ENCODE measurements at regions not wholly inside any gene's neighbourhood (a gene's known extent, or its start where the extent isn't known, plus 50 kb on each side); places are given as distances from the start of the nearest gene placed in this dataset.

- Histone ChIP-seq H4K91ac (ENCODE audit: low read length) (no peak overlapping the region), H3K18ac (ENCODE audit: low read depth in 1 of 2, low read length in 2 of 2) (no peak overlapping the region), H2BK12ac (ENCODE audit: low read length in 2 of 2) (no peak overlapping the region), H3K4me2 (ENCODE audit: low read length, poor library complexity, severe bottlenecking) (no peak overlapping the region), H3K4me1 (ENCODE audit: control insufficient read depth, insufficient read depth, low read depth, low read length) (no peaks in the 10 kb centered on the region), H3K14ac (ENCODE audit: low read length in 2 of 2) (no peak overlapping the region), H2BK5ac (ENCODE audit: low read depth, low read length, poor library complexity, severe bottlenecking) (no peak overlapping the region), H2AFZ (ENCODE audit: low read depth, low read length) (no peak overlapping the region), H3K4me3 (ENCODE audit: insufficient read depth in 1 of 2, low read depth in 1 of 2, low read length in 2 of 2) (no peak overlapping the region), H3K79me1 (replicated peaks; ENCODE audit: low read length, poor library complexity, severe bottlenecking) (no peaks in the 10 kb centered on the region), H3K9ac (ENCODE audit: low read length) (no peak overlapping the region), H3K36me3 (ENCODE audit: control insufficient read depth in 1 of 2, insufficient read depth in 2 of 2, low read depth in 1 of 2, low read length in 2 of 2) (no peaks in the 10 kb centered on the region), H2BK120ac (ENCODE audit: low read depth, low read length) (no peak overlapping the region), H2BK15ac (ENCODE audit: low read depth, poor library complexity, severe bottlenecking) (no peak overlapping the region), H3K27me3 (ENCODE audit: control insufficient read depth in 1 of 2, insufficient read depth in 1 of 2, low read length in 2 of 2) (peaks cover 0 to 16% of the 10 kb centered on the region in 2 experiments), H3K4ac (ENCODE audit: low read depth in 1 of 2, low read length in 2 of 2) (no peak overlapping the region), H4K8ac (ENCODE audit: low read length) (no peak overlapping the region), H3K23ac (ENCODE audit: low read length in 2 of 2) (no peak overlapping the region), H3K27ac (ENCODE audit: low read length, poor library complexity, severe bottlenecking) (no peak overlapping the region), H3K9me3 (ENCODE audit: control insufficient read depth, low read length) (no peaks in the 10 kb centered on the region), H2AK5ac (ENCODE audit: low read length, severe bottlenecking) (no peak overlapping the region)
- DNase-seq = no peak
- 79% methylated on average over 2 of the region's 2 CpGs for WGBS
Observed at GRCh38 chr20:22819784-22820183, 215.3 kb upstream of the SSTR4 start.

- whole genome bisulfite sequencing = 69% methylated on average over 7 of the region's 7 CpGs
- DNase-seq = no peak
- Histone ChIP-seq H3K4me3 (ENCODE audit: insufficient read depth in 1 of 2, low read depth in 1 of 2, low read length in 2 of 2) (no peak overlapping the region), H4K8ac (ENCODE audit: low read length) (no peak overlapping the region), H3K9me3 (ENCODE audit: control insufficient read depth, low read length) (no peaks in the 10 kb centered on the region), H2BK120ac (ENCODE audit: low read depth, low read length) (no peak overlapping the region), H3K4me2 (ENCODE audit: low read length, poor library complexity, severe bottlenecking) (no peak overlapping the region), H4K91ac (ENCODE audit: low read length) (no peak overlapping the region), H3K27me3 (ENCODE audit: control insufficient read depth in 1 of 2, insufficient read depth in 1 of 2, low read length in 2 of 2) (peaks cover 0 to 7% of the 10 kb centered on the region in 2 experiments), H3K36me3 (ENCODE audit: control insufficient read depth in 1 of 2, insufficient read depth in 2 of 2, low read depth in 1 of 2, low read length in 2 of 2) (no peaks in the 10 kb centered on the region), H3K79me1 (replicated peaks; ENCODE audit: low read length, poor library complexity, severe bottlenecking) (no peaks in the 10 kb centered on the region), H3K4ac (ENCODE audit: low read depth in 1 of 2, low read length in 2 of 2) (no peak overlapping the region), H3K4me1 (ENCODE audit: control insufficient read depth, insufficient read depth, low read depth, low read length) (no peaks in the 10 kb centered on the region), H3K14ac (ENCODE audit: low read length in 2 of 2) (no peak overlapping the region), H2AK5ac (ENCODE audit: low read length, severe bottlenecking) (no peak overlapping the region), H2BK12ac (ENCODE audit: low read length in 2 of 2) (no peak overlapping the region), H2BK5ac (ENCODE audit: low read depth, low read length, poor library complexity, severe bottlenecking) (no peak overlapping the region), H3K18ac (ENCODE audit: low read depth in 1 of 2, low read length in 2 of 2) (no peak overlapping the region), H3K23ac (ENCODE audit: low read length in 2 of 2) (no peak overlapping the region), H3K27ac (ENCODE audit: low read length, poor library complexity, severe bottlenecking) (no peak overlapping the region), H3K9ac (ENCODE audit: low read length) (no peak overlapping the region), H2AFZ (ENCODE audit: low read depth, low read length) (no peak overlapping the region), H2BK15ac (ENCODE audit: low read depth, poor library complexity, severe bottlenecking) (no peak overlapping the region)
Observed at GRCh38 chr20:22821081-22821727, 213.9 kb upstream of the SSTR4 start.

GRCh38 chr20:22821796-22822195 lies 213.3 kb upstream of the SSTR4 start:
- WGBS = 80% methylated on average over 4 of the region's 4 CpGs
- H4K8ac ChIP-seq (ENCODE audit: low read length) = no peak overlapping the region
- H3K18ac ChIP-seq (ENCODE audit: low read depth in 1 of 2, low read length in 2 of 2) = no peak overlapping the region
- peaks cover 0 to 7% of the 10 kb centered on the region in 2 experiments for H3K27me3 ChIP-seq (ENCODE audit: control insufficient read depth in 1 of 2, insufficient read depth in 1 of 2, low read length in 2 of 2)
- no peak overlapping the region for H2BK120ac ChIP-seq (ENCODE audit: low read depth, low read length)
- H3K36me3 ChIP-seq (ENCODE audit: control insufficient read depth in 1 of 2, insufficient read depth in 2 of 2, low read depth in 1 of 2, low read length in 2 of 2) = no peaks in the 10 kb centered on the region
- no peaks in the 10 kb centered on the region for H3K79me1 ChIP-seq (replicated peaks; ENCODE audit: low read length, poor library complexity, severe bottlenecking)
- no peak overlapping the region for H3K4ac ChIP-seq (ENCODE audit: low read depth in 1 of 2, low read length in 2 of 2)
- no peak overlapping the region for H3K14ac ChIP-seq (ENCODE audit: low read length in 2 of 2)
- no peak overlapping the region for H3K4me2 ChIP-seq (ENCODE audit: low read length, poor library complexity, severe bottlenecking)
- H4K91ac ChIP-seq (ENCODE audit: low read length) = no peak overlapping the region
- no peak overlapping the region for H3K23ac ChIP-seq (ENCODE audit: low read length in 2 of 2)
- no peak overlapping the region for H3K4me3 ChIP-seq (ENCODE audit: insufficient read depth in 1 of 2, low read depth in 1 of 2, low read length in 2 of 2)
- no peak overlapping the region for H2AK5ac ChIP-seq (ENCODE audit: low read length, severe bottlenecking)
- H2BK5ac ChIP-seq (ENCODE audit: low read depth, low read length, poor library complexity, severe bottlenecking) = no peak overlapping the region
- no peak overlapping the region for H3K27ac ChIP-seq (ENCODE audit: low read length, poor library complexity, severe bottlenecking)
- no peak for DNase-seq
- no peak overlapping the region for H2BK12ac ChIP-seq (ENCODE audit: low read length in 2 of 2)
- H3K4me1 ChIP-seq (ENCODE audit: control insufficient read depth, insufficient read depth, low read depth, low read length) = peaks cover 1% of the 10 kb centered on the region
- no peak overlapping the region for H2AFZ ChIP-seq (ENCODE audit: low read depth, low read length)
- H3K9ac ChIP-seq (ENCODE audit: low read length) = no peak overlapping the region
- H2BK15ac ChIP-seq (ENCODE audit: low read depth, poor library complexity, severe bottlenecking) = no peak overlapping the region
- no peaks in the 10 kb centered on the region for H3K9me3 ChIP-seq (ENCODE audit: control insufficient read depth, low read length)

- no peak overlapping the region for H4K91ac ChIP-seq (ENCODE audit: low read length)
- no peak overlapping the region for H2BK5ac ChIP-seq (ENCODE audit: low read depth, low read length, poor library complexity, severe bottlenecking)
- no peak overlapping the region for H2AK5ac ChIP-seq (ENCODE audit: low read length, severe bottlenecking)
- no peaks in the 10 kb centered on the region for H3K9me3 ChIP-seq (ENCODE audit: control insufficient read depth, low read length)
- H3K14ac ChIP-seq (ENCODE audit: low read length in 2 of 2) = no peak overlapping the region
- no peak overlapping the region for H3K4me3 ChIP-seq (ENCODE audit: insufficient read depth in 1 of 2, low read depth in 1 of 2, low read length in 2 of 2)
- no peak overlapping the region for H3K27ac ChIP-seq (ENCODE audit: low read length, poor library complexity, severe bottlenecking)
- no peak overlapping the region for H3K18ac ChIP-seq (ENCODE audit: low read depth in 1 of 2, low read length in 2 of 2)
- no peaks in the 10 kb centered on the region for H3K36me3 ChIP-seq (ENCODE audit: control insufficient read depth in 1 of 2, insufficient read depth in 2 of 2, low read depth in 1 of 2, low read length in 2 of 2)
- no peak overlapping the region for H2BK12ac ChIP-seq (ENCODE audit: low read length in 2 of 2)
- H3K4ac ChIP-seq (ENCODE audit: low read depth in 1 of 2, low read length in 2 of 2) = no peak overlapping the region
- H2BK120ac ChIP-seq (ENCODE audit: low read depth, low read length) = no peak overlapping the region
- H2BK15ac ChIP-seq (ENCODE audit: low read depth, poor library complexity, severe bottlenecking) = no peak overlapping the region
- no peak overlapping the region for H4K8ac ChIP-seq (ENCODE audit: low read length)
- no peak overlapping the region for H3K4me2 ChIP-seq (ENCODE audit: low read length, poor library complexity, severe bottlenecking)
- H3K23ac ChIP-seq (ENCODE audit: low read length in 2 of 2) = no peak overlapping the region
- peaks cover 1% of the 10 kb centered on the region for H3K4me1 ChIP-seq (ENCODE audit: control insufficient read depth, insufficient read depth, low read depth, low read length)
- peaks cover 5 to 13% of the 10 kb centered on the region in 2 experiments for H3K27me3 ChIP-seq (ENCODE audit: control insufficient read depth in 1 of 2, insufficient read depth in 1 of 2, low read length in 2 of 2)
- no peak overlapping the region for H2AFZ ChIP-seq (ENCODE audit: low read depth, low read length)
- DNase-seq = no peak
- WGBS = 94% methylated on average over 6 of the region's 6 CpGs
- no peaks in the 10 kb centered on the region for H3K79me1 ChIP-seq (replicated peaks; ENCODE audit: low read length, poor library complexity, severe bottlenecking)
- H3K9ac ChIP-seq (ENCODE audit: low read length) = no peak overlapping the region
Observed at GRCh38 chr20:22823119-22823518, 212.0 kb upstream of the SSTR4 start.

Measured in mesenchymal stem cell (in vitro differentiated cells and primary cell).